OCI-LY7 (cell line): ENCODE measurements at regions not wholly inside any gene's neighbourhood (a gene's known extent, or its start where the extent isn't known, plus 50 kb on each side); places are given as distances from the start of the nearest gene placed in this dataset.

ENCODE experiments used
- BruUV-seq: library from RNA; stranded (reverse); fragments of 400-500 nt; replicated peaks from 2 replicates; lab custom pipeline; 2021; lab: Mats Ljungman, UMichigan
- CTCF ChIA-PET: fragments of 300-600 bp; sonication (Branson Sonifier 250); formaldehyde crosslinking; loops from one replicate; lab custom pipeline; 2022; ENCODE audit warnings: antibody characterized with exemption; ENCODE audit not compliant: unreplicated experiment; lab: Charles Lee
- POLR2A ChIA-PET: fragments of 300-600 bp; sonication (Branson Sonifier 250); formaldehyde crosslinking; loops from one replicate; lab custom pipeline; 2022; ENCODE audit warnings: antibody characterized with exemption; lab: Charles Lee
- DNase-seq: peaks from one replicate; pipeline ENCODE4 v3.0.0-alpha.2; 2015; ENCODE audit warnings: low spot score
- H2AFZ ChIP-seq: fragments of 200-600 bp; sonication (generic), shearing (Covaris generic); 2 replicates; pipeline ENCODE4 v1.6.1; 2014; ENCODE audit warnings: mild to moderate bottlenecking, antibody characterized with exemption, low read length, moderate library complexity
- H3K27ac ChIP-seq: fragments of 200-600 bp; sonication (generic); 2 replicates; pipeline ENCODE4 v1.5.1; 2014; ENCODE audit warnings: mixed run types, low read depth, mild to moderate bottlenecking, moderate library complexity, low read length, inconsistent platforms; ENCODE audit not compliant: poor library complexity, severe bottlenecking
- H3K36me3 ChIP-seq: fragments of 200-600 bp; sonication (generic); 2 replicates; pipeline ENCODE4 v1.6.1; 2014; ENCODE audit warnings: mild to moderate bottlenecking, antibody characterized with exemption, low read length, moderate library complexity, mixed read lengths; ENCODE audit not compliant: insufficient read depth
- H3K4me1 ChIP-seq: fragments of 200-600 bp; sonication (generic); 2 replicates; pipeline ENCODE4 v1.5.1; 2014; ENCODE audit warnings: mild to moderate bottlenecking, low read length; ENCODE audit not compliant: insufficient read depth, poor library complexity, severe bottlenecking
- H3K4me2 ChIP-seq: fragments of 200-600 bp; sonication (generic); 2 replicates; pipeline ENCODE4 v1.6.1; 2014; ENCODE audit warnings: mild to moderate bottlenecking, low read length
- H3K4me3 ChIP-seq: fragments of 200-600 bp; sonication (generic); 2 replicates; pipeline ENCODE4 v1.5.1; 2014; ENCODE audit warnings: mild to moderate bottlenecking, low read depth, low read length; ENCODE audit not compliant: poor library complexity, severe bottlenecking
- H3K79me2 ChIP-seq: fragments of 200-600 bp; sonication (generic); 2 replicates; pipeline ENCODE4 v1.6.1; 2016; ENCODE audit warnings: low read depth, mild to moderate bottlenecking, low read length, moderate library complexity, mixed read lengths; ENCODE audit not compliant: insufficient read depth
- H3K9me2 ChIP-seq: fragments of 200-600 bp; sonication (generic); 2 replicates; pipeline ENCODE4 v1.6.1; 2016; ENCODE audit warnings: mild to moderate bottlenecking, low read length, mixed read lengths; ENCODE audit not compliant: insufficient read depth
- H3K9me3 ChIP-seq: fragments of 200-600 bp; sonication (generic); 2 replicates; pipeline ENCODE4 v1.6.1; 2014; ENCODE audit warnings: mild to moderate bottlenecking, mixed run types, low read length, mixed read lengths
- H4K20me1 ChIP-seq: fragments of 200-600 bp; sonication (generic); 2 replicates; pipeline ENCODE4 v1.6.1; 2014; ENCODE audit warnings: mild to moderate bottlenecking, antibody characterized with exemption, low read length, moderate library complexity, mixed read lengths; ENCODE audit not compliant: insufficient read depth
- CTCF ChIP-seq: fragments of 200-600 bp; sonication (generic); conservative IDR thresholded peaks from 2 replicates; pipeline ENCODE4 v1.5.1; 2014; ENCODE audit warnings: mild to moderate bottlenecking, antibody characterized with exemption, low read length, moderate library complexity, mixed read lengths
- EZH2phosphoT487 ChIP-seq: fragments of 200-600 bp; sonication (generic); IDR thresholded peaks from 2 replicates; pipeline ENCODE4 v1.6.1; 2018; ENCODE audit warnings: low read depth, borderline replicate concordance, mild to moderate bottlenecking, mixed run types, antibody characterized with exemption, low read length, moderate library complexity, mixed read lengths
- intact Hi-C: fragments of 100-400 bp; cut with micrococcal nuclease; formaldehyde crosslinking; loops from one replicate; pipeline ENCODE4 v1.10.0; 2022; ENCODE audit not compliant: unreplicated experiment

GRCh38 chr11:109480251-109480650 is 58.3 kb downstream of the C11orf87 start:
- Histone ChIP-seq H2AFZ (no peak overlapping the region), H3K9me2 (no peaks in the 10 kb centered on the region), H3K9me3 (no peaks in the 10 kb centered on the region), H3K36me3 (no peaks in the 10 kb centered on the region), H3K4me1 (no peaks in the 10 kb centered on the region), H3K27ac (no peak overlapping the region), H3K4me2 (no peak overlapping the region), H4K20me1 (no peaks in the 10 kb centered on the region), H3K79me2 (no peaks in the 10 kb centered on the region), H3K4me3 (no peak overlapping the region)
- BruUV-seq = no TSS peak
- ChIA-PET POLR2A (no interaction called here), CTCF (no interaction called here)
- no peak for TF ChIP-seq EZH2phosphoT487
- TF ChIP-seq CTCF = no peak
- no peak for DNase-seq
- intact Hi-C loops = no loop called here

- POLR2A ChIA-PET = interaction anchor here (0.5 to 1.5 kb wide), 5 partner anchors 11 to 188 kb away, joined by 3 to 5 read pairs (median 4); no protein-coding TSS in a partner anchor
- DNase-seq = no peak
- no TSS peak for BruUV-seq
Observed at GRCh38 chr11:109486129-109486528, 64.1 kb downstream of the C11orf87 start.

More at GRCh38 chr11:109486129-109486528, 64.1 kb downstream of the C11orf87 start:
- Histone ChIP-seq H3K36me3 (no peaks in the 10 kb centered on the region), H2AFZ (no peak overlapping the region), H4K20me1 (no peaks in the 10 kb centered on the region), H3K4me1 (no peaks in the 10 kb centered on the region), H3K4me2 (no peak overlapping the region), H3K9me3 (no peaks in the 10 kb centered on the region), H3K27ac (no peak overlapping the region), H3K79me2 (no peaks in the 10 kb centered on the region), H3K4me3 (no peak overlapping the region), H3K9me2 (no peaks in the 10 kb centered on the region)
- CTCF ChIA-PET = no interaction called here
- TF ChIP-seq CTCF = no peak
- TF ChIP-seq EZH2phosphoT487 = no peak
- intact Hi-C loops = no loop called here
